SK-N-SH (cell line): ENCODE measurements at regions not wholly inside any gene's neighbourhood (a gene's known extent, or its start where the extent isn't known, plus 50 kb on each side); places are given as distances from the start of the nearest gene placed in this dataset.

Source experiments
- CTCF ChIA-PET: fragments of 300-600, 350-600 bp; formaldehyde crosslinking; extraction: SDS; loops from one replicate; lab custom pipeline; 2021; lab: Yijun Ruan, JAX
- POLR2A ChIA-PET: fragments of 350-600 bp; sonication (Branson Sonifier 250); formaldehyde crosslinking; extraction: SDS; loops from one replicate; lab custom pipeline; 2020; ENCODE audit warnings: antibody characterized with exemption, inconsistent platforms; lab: Yijun Ruan, JAX
- DNase-seq: peaks from one replicate; pipeline ENCODE4 v3.0.0; 2012
- H2AFZ ChIP-seq: fragments of 200-600 bp; sonication (generic); 2 replicates; pipeline ENCODE4 v1.8.1; 2016; ENCODE audit warnings: antibody characterized with exemption, mild to moderate bottlenecking, low read depth
- H3F3A ChIP-seq: fragments of 200-600 bp; sonication (generic); replicated peaks from 2 replicates; pipeline ENCODE3; 2016; ENCODE audit warnings: antibody characterized with exemption, mild to moderate bottlenecking; ENCODE audit not compliant: insufficient read depth
- H3K27ac ChIP-seq, 2 experiments: fragments of 200-500 bp in 1 of 2; fragments of 200-600 bp in 1 of 2; sonication (Bioruptor generic) in 1 of 2; sonication (generic), shearing (Covaris generic) in 1 of 2; 2 replicates each; pipeline versions ENCODE4 v1.5.1 to v1.6.1; 2014 to 2016; ENCODE audit warnings: low read depth in 2 of 2, inconsistent platforms in 1 of 2, low read length in 1 of 2, mild to moderate bottlenecking in 1 of 2, mixed read lengths in 1 of 2
- H3K27me3 ChIP-seq: fragments of 200-600 bp; sonication (generic), shearing (Covaris generic); 2 replicates; pipeline ENCODE4 v1.6.1; 2016; ENCODE audit warnings: mixed run types; ENCODE audit not compliant: insufficient read depth
- H3K36me3 ChIP-seq, 2 experiments: fragments of 200-500 bp in 1 of 2; fragments of 200-600 bp in 1 of 2; sonication (Bioruptor generic) in 1 of 2; sonication (generic) in 1 of 2; replicated peaks in 1 of 2; 2 replicates each; pipeline versions ENCODE3 to v1.5.1; 2014 to 2016; ENCODE audit warnings: low read length in 1 of 2, mild to moderate bottlenecking in 1 of 2; ENCODE audit not compliant: insufficient read depth in 2 of 2, control insufficient read depth in 1 of 2
- H3K4me1 ChIP-seq, 2 experiments: fragments of 200-500 bp in 1 of 2; fragments of 200-600 bp in 1 of 2; sonication (Bioruptor generic) in 1 of 2; sonication (generic), shearing (Covaris generic) in 1 of 2; 2 replicates each; pipeline versions ENCODE4 v1.5.1 to v1.6.1; 2014 to 2016; ENCODE audit warnings: low read depth in 1 of 2, low read length in 1 of 2, mixed run types in 1 of 2; ENCODE audit not compliant: insufficient read depth in 2 of 2, control insufficient read depth in 1 of 2
- H3K4me2 ChIP-seq: fragments of 200-600 bp; sonication (generic), shearing (Covaris generic); 2 replicates; pipeline ENCODE4 v1.6.1; 2017; ENCODE audit warnings: mixed run types
- H3K4me3 ChIP-seq, 2 experiments: fragments of 200-500 bp in 1 of 2; fragments of 200-600 bp in 1 of 2; sonication (Bioruptor generic) in 1 of 2; sonication (generic), shearing (Covaris generic) in 1 of 2; 2 replicates each; pipeline versions ENCODE4 v1.5.1 to v1.8.1; 2014 to 2016; ENCODE audit warnings: low read depth in 2 of 2, inconsistent platforms in 1 of 2, low read length in 1 of 2, mild to moderate bottlenecking in 1 of 2, mixed read lengths in 1 of 2, moderate library complexity in 1 of 2
- H3K79me2 ChIP-seq: fragments of 200-600 bp; sonication (generic); 2 replicates; pipeline ENCODE4 v1.8.1; 2017; ENCODE audit warnings: mild to moderate bottlenecking; ENCODE audit not compliant: insufficient read depth
- H3K9ac ChIP-seq: fragments of 200-600 bp; sonication (generic); 2 replicates; pipeline ENCODE4 v1.6.1; 2017; ENCODE audit warnings: mixed run types
- H3K9me2 ChIP-seq: fragments of 200-600 bp; sonication (generic); 2 replicates; pipeline ENCODE4 v1.6.1; 2017; ENCODE audit warnings: mixed run types
- H3K9me3 ChIP-seq: fragments of 200-600 bp; sonication (generic); 2 replicates; pipeline ENCODE4 v1.6.1; 2017; ENCODE audit warnings: mixed run types, mild to moderate bottlenecking, moderate library complexity
- H4K20me1 ChIP-seq: fragments of 200-600 bp; sonication (generic); 2 replicates; pipeline ENCODE4 v1.6.1; 2017; ENCODE audit warnings: mild to moderate bottlenecking, mixed run types; ENCODE audit not compliant: insufficient read depth
- CHD2 ChIP-seq: fragments of 150-350 bp; IDR thresholded peaks from 2 replicates; pipeline ENCODE4 v1.6.1; 2018; ENCODE audit warnings: low read length; ENCODE audit not compliant: partially characterized antibody
- ELF1 ChIP-seq: IDR thresholded peaks from 2 replicates; pipeline ENCODE4 v1.4.0; 2012
- EP300 ChIP-seq, 2 experiments: IDR thresholded peaks; 2 replicates each; pipeline versions ENCODE4 v1.4.0 to v1.6.1; 2012; ENCODE audit warnings: borderline replicate concordance in 1 of 2, low read depth in 1 of 2, low read length in 1 of 2
- EZH2phosphoT487 ChIP-seq: fragments of 200-600 bp; sonication (generic); IDR thresholded peaks from 2 replicates; pipeline ENCODE4 v1.6.1; 2017; ENCODE audit warnings: low read depth, mixed run types, mild to moderate bottlenecking, antibody characterized with exemption, moderate library complexity, borderline replicate concordance
- FOSL2 ChIP-seq: IDR thresholded peaks from 2 replicates; pipeline ENCODE4 v1.4.0; 2012; ENCODE audit warnings: low read depth, mild to moderate bottlenecking, moderate library complexity, borderline replicate concordance
- FOXM1 ChIP-seq: IDR thresholded peaks from 2 replicates; pipeline ENCODE4 v1.4.0; 2012; ENCODE audit warnings: low read depth, mild to moderate bottlenecking
- GATA2 ChIP-seq: sonication (generic); formaldehyde crosslinking; IDR thresholded peaks from 2 replicates; pipeline ENCODE4 v1.5.0; 2020; ENCODE audit warnings: mild to moderate bottlenecking, missing genetic modification reagents
- JUND ChIP-seq: IDR thresholded peaks from 2 replicates; pipeline ENCODE4 v1.4.0; 2012
- MEF2A ChIP-seq: IDR thresholded peaks from 2 replicates; pipeline ENCODE4 v1.4.0; 2012; ENCODE audit warnings: low read depth, borderline replicate concordance
- NFIC ChIP-seq: IDR thresholded peaks from 2 replicates; pipeline ENCODE4 v1.4.0; 2012; ENCODE audit warnings: borderline replicate concordance
- NRF1 ChIP-seq: IDR thresholded peaks from 2 replicates; pipeline ENCODE4 v1.6.1; 2012; ENCODE audit warnings: low read depth, mild to moderate bottlenecking, low read length
- POLR2AphosphoS5 ChIP-seq: IDR thresholded peaks from 2 replicates; pipeline ENCODE4 v1.6.1; 2012; ENCODE audit warnings: low read depth, low read length
- RXRA ChIP-seq: IDR thresholded peaks from 2 replicates; pipeline ENCODE4 v1.4.0; 2012; ENCODE audit warnings: low read depth, mild to moderate bottlenecking, borderline replicate concordance
- SIN3A ChIP-seq: IDR thresholded peaks from 2 replicates; pipeline ENCODE4 v1.6.1; 2012; ENCODE audit warnings: low read depth, mild to moderate bottlenecking, low read length, moderate library complexity, borderline replicate concordance
- TCF12 ChIP-seq: IDR thresholded peaks from 2 replicates; pipeline ENCODE4 v1.4.0; 2012
- WGBS: methylation state at CpG from one replicate; pipeline ENCODE4 v1.1.6; 2017; ENCODE audit warnings: low lambda C conversion rate; 5-methylcytosine and 5-hydroxymethylcytosine counted together
- TF ChIP-seq, protein P1 (sequence below): IDR thresholded peaks from 2 replicates; pipeline ENCODE4 v1.4.0; 2012; ENCODE audit warnings: low read depth, borderline replicate concordance
- TF ChIP-seq, protein P2 (sequence below): IDR thresholded peaks from 2 replicates; pipeline ENCODE4 v1.4.0; 2012; ENCODE audit warnings: low read depth
- TF ChIP-seq, protein P3 (sequence below): IDR thresholded peaks from 2 replicates; pipeline ENCODE4 v1.6.1; 2012; ENCODE audit warnings: mild to moderate bottlenecking, low read depth, low read length, moderate library complexity

DNA sequence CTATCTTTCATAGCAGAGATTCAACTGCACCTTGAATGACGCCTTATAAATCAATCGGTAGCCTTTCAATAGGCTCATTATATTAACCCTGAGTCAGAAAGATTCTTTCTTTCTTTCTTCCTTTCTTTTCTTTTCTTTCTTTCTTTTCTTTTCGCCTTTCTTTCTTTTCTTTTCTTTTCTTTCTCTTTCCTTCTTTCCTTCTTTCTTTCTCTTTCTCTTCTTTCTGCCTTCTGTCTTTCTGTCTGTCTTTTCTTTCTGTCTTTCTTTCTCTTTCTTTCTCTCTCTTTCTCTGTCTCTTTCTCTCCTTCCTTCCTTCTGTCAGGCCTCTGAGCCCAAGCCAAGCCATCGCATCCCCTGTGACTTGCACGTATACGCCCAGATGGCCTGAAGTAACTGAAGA is 86.0 kb upstream of the CLINT1 start:
- no peaks in the 10 kb centered on the region for H4K20me1 ChIP-seq
- H3K9me3 ChIP-seq: no peaks in the 10 kb centered on the region
- H3K4me1 ChIP-seq: no peaks in the 10 kb centered on the region; a peak in 1 of 4 replicates
- ChIA-PET CTCF (interaction anchor here (1.0 kb wide), 1 partner anchor 88 kb away, joined by 3 read pairs; no protein-coding TSS in a partner anchor), POLR2A (no interaction called here)
- H2AFZ ChIP-seq: no peak overlapping the region
- no peak overlapping the region for H3K4me2 ChIP-seq
- no peak for DNase-seq
- no peak overlapping the region for H3K4me3 ChIP-seq
- no peaks in the 10 kb centered on the region for H3K9me2 ChIP-seq
- no peak overlapping the region for H3K9ac ChIP-seq
- H3K27me3 ChIP-seq: no peaks in the 10 kb centered on the region
- no peak overlapping the region for H3K27ac ChIP-seq
- TF ChIP-seq, protein P1, sequence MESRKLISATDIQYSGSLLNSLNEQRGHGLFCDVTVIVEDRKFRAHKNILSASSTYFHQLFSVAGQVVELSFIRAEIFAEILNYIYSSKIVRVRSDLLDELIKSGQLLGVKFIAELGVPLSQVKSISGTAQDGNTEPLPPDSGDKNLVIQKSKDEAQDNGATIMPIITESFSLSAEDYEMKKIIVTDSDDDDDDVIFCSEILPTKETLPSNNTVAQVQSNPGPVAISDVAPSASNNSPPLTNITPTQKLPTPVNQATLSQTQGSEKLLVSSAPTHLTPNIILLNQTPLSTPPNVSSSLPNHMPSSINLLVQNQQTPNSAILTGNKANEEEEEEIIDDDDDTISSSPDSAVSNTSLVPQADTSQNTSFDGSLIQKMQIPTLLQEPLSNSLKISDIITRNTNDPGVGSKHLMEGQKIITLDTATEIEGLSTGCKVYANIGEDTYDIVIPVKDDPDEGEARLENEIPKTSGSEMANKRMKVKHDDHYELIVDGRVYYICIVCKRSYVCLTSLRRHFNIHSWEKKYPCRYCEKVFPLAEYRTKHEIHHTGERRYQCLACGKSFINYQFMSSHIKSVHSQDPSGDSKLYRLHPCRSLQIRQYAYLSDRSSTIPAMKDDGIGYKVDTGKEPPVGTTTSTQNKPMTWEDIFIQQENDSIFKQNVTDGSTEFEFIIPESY: no peak
- TF ChIP-seq JUND (no peak), CHD2 (no peak)
- 85% methylated on average over 6 of the region's 6 CpGs for WGBS
- no peaks in the 10 kb centered on the region for H3K36me3 ChIP-seq
- H3K79me2 ChIP-seq: no peaks in the 10 kb centered on the region
- no peaks in the 10 kb centered on the region for H3F3A ChIP-seq

GRCh38 chr5:157944077-157944633 is 85.2 kb upstream of the CLINT1 start:
- Histone ChIP-seq H3K4me3 (no peak overlapping the region), H3K9me2 (no peaks in the 10 kb centered on the region), H2AFZ (no peak overlapping the region), H3K36me3 (no peaks in the 10 kb centered on the region), H3K4me1 (no peaks in the 10 kb centered on the region; a peak in 1 of 4 replicates), H3K27me3 (no peaks in the 10 kb centered on the region), H3F3A (no peaks in the 10 kb centered on the region), H4K20me1 (no peaks in the 10 kb centered on the region), H3K4me2 (no peak overlapping the region), H3K27ac (no peak overlapping the region), H3K9me3 (no peaks in the 10 kb centered on the region), H3K9ac (no peak overlapping the region), H3K79me2 (no peaks in the 10 kb centered on the region)
- TF ChIP-seq SIN3A (no peak), ELF1 (no peak), TCF12 (no peak), GATA2 (no peak), FOXM1 (no peak), NFIC (no peak)
- POLR2A ChIA-PET: no interaction called here
- WGBS: 80% methylated on average over 6 of the region's 6 CpGs
- CTCF ChIA-PET: interaction anchor here (1.0 to 1.5 kb wide), 2 partner anchors 87 to 127 kb away, joined by 3 to 4 read pairs; no protein-coding TSS in a partner anchor
- no peak for DNase-seq

DNA sequence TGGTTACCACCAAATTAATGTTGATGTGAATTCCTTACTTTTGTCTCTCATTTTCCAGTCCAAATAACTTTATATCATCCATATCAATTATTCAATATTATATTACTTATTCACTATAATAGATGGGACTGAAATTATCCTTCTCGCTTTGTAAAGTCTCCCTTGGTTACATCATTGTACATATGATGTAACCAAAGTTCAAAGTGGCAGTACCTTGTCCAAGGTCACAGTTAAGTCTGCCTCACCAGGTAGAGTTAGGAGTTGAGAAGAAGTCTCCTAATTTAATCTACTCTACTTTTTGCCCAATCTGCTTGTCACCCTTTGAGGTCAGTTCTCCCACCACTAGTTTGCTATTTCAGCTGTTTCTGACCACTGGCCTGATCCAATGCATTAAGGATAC is 83.7 kb upstream of the CLINT1 start:
- Histone ChIP-seq H3K36me3 (no peaks in the 10 kb centered on the region), H3K4me2 (no peak overlapping the region), H3K9ac (no peak overlapping the region), H3K4me3 (no peak overlapping the region), H3K9me3 (no peaks in the 10 kb centered on the region), H3K9me2 (no peaks in the 10 kb centered on the region), H3K4me1 (no peaks in the 10 kb centered on the region), H2AFZ (no peak overlapping the region), H3F3A (no peaks in the 10 kb centered on the region), H4K20me1 (no peaks in the 10 kb centered on the region), H3K79me2 (no peaks in the 10 kb centered on the region), H3K27me3 (no peaks in the 10 kb centered on the region), H3K27ac (no peak overlapping the region)
- ChIA-PET POLR2A (no interaction called here), CTCF (interaction anchor here (1.3 to 1.5 kb wide), 2 partner anchors 87 to 125 kb away, joined by 4 to 6 read pairs; no protein-coding TSS in a partner anchor)
- WGBS: 93% methylated on average over 1 of the region's 1 CpG
- no peak for DNase-seq
- TF ChIP-seq ELF1 (no peak), NRF1 (no peak), FOSL2 (no peak), EP300 (IDR thresholded peaks at IDR 0.05; ENCODE audit: borderline replicate concordance in 1 of 2, low read depth in 1 of 2, low read length in 1 of 2) (no peak), MEF2A (no peak), GATA2 (no peak), POLR2AphosphoS5 (no peak), NFIC (no peak), RXRA (no peak), EZH2phosphoT487 (no peak)
- TF ChIP-seq, protein P2, sequence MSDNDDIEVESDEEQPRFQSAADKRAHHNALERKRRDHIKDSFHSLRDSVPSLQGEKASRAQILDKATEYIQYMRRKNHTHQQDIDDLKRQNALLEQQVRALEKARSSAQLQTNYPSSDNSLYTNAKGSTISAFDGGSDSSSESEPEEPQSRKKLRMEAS: no peak
- TF ChIP-seq, protein P3, sequence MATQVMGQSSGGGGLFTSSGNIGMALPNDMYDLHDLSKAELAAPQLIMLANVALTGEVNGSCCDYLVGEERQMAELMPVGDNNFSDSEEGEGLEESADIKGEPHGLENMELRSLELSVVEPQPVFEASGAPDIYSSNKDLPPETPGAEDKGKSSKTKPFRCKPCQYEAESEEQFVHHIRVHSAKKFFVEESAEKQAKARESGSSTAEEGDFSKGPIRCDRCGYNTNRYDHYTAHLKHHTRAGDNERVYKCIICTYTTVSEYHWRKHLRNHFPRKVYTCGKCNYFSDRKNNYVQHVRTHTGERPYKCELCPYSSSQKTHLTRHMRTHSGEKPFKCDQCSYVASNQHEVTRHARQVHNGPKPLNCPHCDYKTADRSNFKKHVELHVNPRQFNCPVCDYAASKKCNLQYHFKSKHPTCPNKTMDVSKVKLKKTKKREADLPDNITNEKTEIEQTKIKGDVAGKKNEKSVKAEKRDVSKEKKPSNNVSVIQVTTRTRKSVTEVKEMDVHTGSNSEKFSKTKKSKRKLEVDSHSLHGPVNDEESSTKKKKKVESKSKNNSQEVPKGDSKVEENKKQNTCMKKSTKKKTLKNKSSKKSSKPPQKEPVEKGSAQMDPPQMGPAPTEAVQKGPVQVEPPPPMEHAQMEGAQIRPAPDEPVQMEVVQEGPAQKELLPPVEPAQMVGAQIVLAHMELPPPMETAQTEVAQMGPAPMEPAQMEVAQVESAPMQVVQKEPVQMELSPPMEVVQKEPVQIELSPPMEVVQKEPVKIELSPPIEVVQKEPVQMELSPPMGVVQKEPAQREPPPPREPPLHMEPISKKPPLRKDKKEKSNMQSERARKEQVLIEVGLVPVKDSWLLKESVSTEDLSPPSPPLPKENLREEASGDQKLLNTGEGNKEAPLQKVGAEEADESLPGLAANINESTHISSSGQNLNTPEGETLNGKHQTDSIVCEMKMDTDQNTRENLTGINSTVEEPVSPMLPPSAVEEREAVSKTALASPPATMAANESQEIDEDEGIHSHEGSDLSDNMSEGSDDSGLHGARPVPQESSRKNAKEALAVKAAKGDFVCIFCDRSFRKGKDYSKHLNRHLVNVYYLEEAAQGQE: no peak
